Right lobe of liver (tissue), 6 donors: ENCODE measurements at regions not wholly inside any gene's neighbourhood (a gene's known extent, or its start where the extent isn't known, plus 50 kb on each side); places are given as distances from the start of the nearest gene placed in this dataset.

ENCODE experiments used
- ATAC-seq, 4 donors: fragments of 200-7000 bp; cut with Tn5 transposase; one replicate each; pipeline ENCODE4 v1.9.1; 2020; ENCODE audit warnings: mild to moderate bottlenecking in 4 of 4, moderate library complexity in 4 of 4
- DNase-seq, 3 donors: peaks; one replicate each; pipeline ENCODE4 v3.0.0-alpha.2; 2020
- H3K27ac ChIP-seq, 3 donors: fragments of 200-600 bp; one replicate each; pipeline ENCODE4 v1.8.0; 2022
- H3K27me3 ChIP-seq, 2 donors: fragments of 200-600 bp; one replicate each; pipeline ENCODE4 v1.8.0; 2022
- H3K36me3 ChIP-seq, 4 donors: fragments of 200-600 bp; sonication (generic) in 1 of 4; one replicate each; pipeline versions ENCODE4 v1.5.1 to v1.8.0; 2017 to 2022; ENCODE audit warnings: control low read depth in 1 of 4
- H3K4me1 ChIP-seq, 4 donors: fragments of 200-600 bp; sonication (generic) in 1 of 4; one replicate each; pipeline versions ENCODE4 v1.5.1 to v1.8.0; 2017 to 2022; ENCODE audit warnings: control low read depth in 1 of 4
- H3K4me3 ChIP-seq, 3 donors: fragments of 200-600 bp; one replicate each; pipeline ENCODE4 v1.8.0; 2022
- H3K9me3 ChIP-seq, 4 donors: fragments of 200-600 bp; sonication (generic) in 1 of 4; one replicate each; pipeline versions ENCODE4 v1.5.1 to v1.8.0; 2017 to 2022; ENCODE audit warnings: control low read depth in 1 of 4
- POLR2A ChIP-seq: fragments of 450-650 bp; IDR thresholded peaks from one replicate; pipeline ENCODE4 v1.6.1; 2017; ENCODE audit warnings: antibody characterized with exemption, mild to moderate bottlenecking
- WGBS: methylation state at CpG from one replicate; pipeline ENCODE4 v1.1.6; 2018; ENCODE audit warnings: low coverage, low lambda C conversion rate; ENCODE audit not compliant: insufficient coverage; ENCODE audit errors: missing lambda C conversion rate; 5-methylcytosine and 5-hydroxymethylcytosine counted together
- intact Hi-C, 2 donors: fragments of 100-400 bp; cut with DNase I; formaldehyde crosslinking; loops; one replicate each; pipeline versions ENCODE4 v1.11.2 to v1.14.1; 2022
- TF ChIP-seq, protein P1 (sequence below), 4 donors: fragments of 200-600 bp in 3 of 4; fragments of 450-650 bp in 1 of 4; IDR thresholded peaks; one replicate each; pipeline versions ENCODE4 v1.5.1 to v1.8.0; 2016 to 2022; ENCODE audit warnings: antibody characterized with exemption in 4 of 4, mild to moderate bottlenecking in 2 of 4
- donor health status: DM: no; HTN: yes; CAD: no.
- donor health status: DM: no; HTN: no; CAD: no.
- donor health status: DM: no; HTN: no; CAD: no.
- donor health status: DM: no; HTN: yes; CAD: no.
- donor health status: DM: no; HTN: yes; CAD: no.

DNA sequence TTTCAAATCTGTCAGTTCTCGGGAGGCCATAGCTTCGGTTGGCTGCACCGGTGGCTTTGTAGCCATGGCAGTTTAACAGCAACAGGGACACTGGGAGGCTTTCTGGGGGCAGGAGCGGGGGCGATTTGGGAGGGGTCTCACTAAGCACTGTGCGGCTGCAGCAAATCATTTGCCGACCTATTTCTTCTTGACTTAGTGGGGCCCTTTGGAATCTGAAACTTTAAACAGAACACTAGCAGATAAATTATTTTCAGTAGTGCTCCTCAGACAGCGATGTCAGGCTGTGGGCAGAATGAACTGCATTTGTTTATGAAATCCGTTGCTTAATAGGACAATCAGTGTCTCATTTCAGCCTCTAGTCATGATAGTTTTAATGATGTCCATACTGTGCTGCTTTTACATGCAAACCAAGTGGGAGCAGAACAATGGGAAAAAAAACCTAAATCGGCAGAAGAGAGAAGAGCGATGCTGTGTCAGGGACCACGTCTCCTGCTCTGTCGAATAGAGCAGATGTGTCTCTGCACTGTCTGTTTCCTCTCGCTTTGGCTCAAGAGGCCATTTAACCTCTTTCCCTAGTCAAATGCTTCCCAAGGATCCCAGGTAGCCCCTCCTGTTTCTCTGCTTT lies 211.9 kb downstream of the OLFM4 start:
- H3K4me1 ChIP-seq: no peaks in the 10 kb centered on the region
- DNase-seq: no peak
- H3K36me3 ChIP-seq: no peaks in the 10 kb centered on the region
- intact Hi-C loops: no loop called here
- H3K4me3 ChIP-seq: no peak overlapping the region
- ATAC-seq: no peak
- H3K27me3 ChIP-seq: no peaks in the 10 kb centered on the region
- 51% methylated on average over 14 of the region's 14 CpGs for WGBS
- TF ChIP-seq, protein P1, sequence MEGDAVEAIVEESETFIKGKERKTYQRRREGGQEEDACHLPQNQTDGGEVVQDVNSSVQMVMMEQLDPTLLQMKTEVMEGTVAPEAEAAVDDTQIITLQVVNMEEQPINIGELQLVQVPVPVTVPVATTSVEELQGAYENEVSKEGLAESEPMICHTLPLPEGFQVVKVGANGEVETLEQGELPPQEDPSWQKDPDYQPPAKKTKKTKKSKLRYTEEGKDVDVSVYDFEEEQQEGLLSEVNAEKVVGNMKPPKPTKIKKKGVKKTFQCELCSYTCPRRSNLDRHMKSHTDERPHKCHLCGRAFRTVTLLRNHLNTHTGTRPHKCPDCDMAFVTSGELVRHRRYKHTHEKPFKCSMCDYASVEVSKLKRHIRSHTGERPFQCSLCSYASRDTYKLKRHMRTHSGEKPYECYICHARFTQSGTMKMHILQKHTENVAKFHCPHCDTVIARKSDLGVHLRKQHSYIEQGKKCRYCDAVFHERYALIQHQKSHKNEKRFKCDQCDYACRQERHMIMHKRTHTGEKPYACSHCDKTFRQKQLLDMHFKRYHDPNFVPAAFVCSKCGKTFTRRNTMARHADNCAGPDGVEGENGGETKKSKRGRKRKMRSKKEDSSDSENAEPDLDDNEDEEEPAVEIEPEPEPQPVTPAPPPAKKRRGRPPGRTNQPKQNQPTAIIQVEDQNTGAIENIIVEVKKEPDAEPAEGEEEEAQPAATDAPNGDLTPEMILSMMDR (IDR thresholded peaks at IDR 0.05): no peak
- TF ChIP-seq POLR2A: no peak
- no peaks in the 10 kb centered on the region for H3K9me3 ChIP-seq
- H3K27ac ChIP-seq: no peak overlapping the region

GRCh38 chr13:53241891-53242348 lies 213.3 kb downstream of the OLFM4 start:
- 34% methylated on average over 5 of the region's 5 CpGs for WGBS
- intact Hi-C loops: no loop called here
- H3K36me3 ChIP-seq: no peaks in the 10 kb centered on the region
- ATAC-seq (no peak), DNase-seq (no peak)
- TF ChIP-seq, protein P1 (IDR thresholded peaks at IDR 0.05): no peak
- TF ChIP-seq POLR2A: no peak
- no peak overlapping the region for H3K4me3 ChIP-seq
- no peaks in the 10 kb centered on the region for H3K4me1 ChIP-seq
- no peaks in the 10 kb centered on the region for H3K27me3 ChIP-seq
- H3K9me3 ChIP-seq: no peaks in the 10 kb centered on the region
- H3K27ac ChIP-seq: no peak overlapping the region

DNA sequence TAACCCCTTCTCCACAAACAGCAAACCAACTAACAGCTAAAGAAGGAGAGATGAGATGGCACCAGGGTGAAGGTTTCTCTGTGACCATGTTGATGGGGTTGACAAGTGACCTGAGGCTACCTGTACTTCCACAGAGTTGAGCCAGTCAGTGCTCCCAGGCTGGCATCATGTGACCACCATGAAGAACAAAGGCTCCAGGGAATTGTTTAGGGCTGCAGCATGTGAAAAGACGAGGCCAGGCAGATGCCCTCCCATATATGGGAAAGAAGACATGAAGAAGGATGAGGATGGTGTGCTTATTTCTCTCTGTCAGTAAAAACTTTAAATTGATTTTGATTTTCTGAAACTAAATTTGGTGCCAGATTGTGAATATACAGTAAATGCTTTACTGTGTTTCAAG lies 220.6 kb downstream of the OLFM4 start:
- ATAC-seq (no peak), DNase-seq (no peak)
- H3K4me1 ChIP-seq: no peaks in the 10 kb centered on the region
- no peak overlapping the region for H3K27ac ChIP-seq
- no peaks in the 10 kb centered on the region for H3K27me3 ChIP-seq
- no peak overlapping the region for H3K4me3 ChIP-seq
- no peaks in the 10 kb centered on the region for H3K9me3 ChIP-seq
- WGBS: 8% methylated on average over 1 of the region's 1 CpG
- no peak for TF ChIP-seq POLR2A
- TF ChIP-seq, protein P1 (IDR thresholded peaks at IDR 0.05): no peak
- no peaks in the 10 kb centered on the region for H3K36me3 ChIP-seq
- intact Hi-C loops: no loop called here

DNA sequence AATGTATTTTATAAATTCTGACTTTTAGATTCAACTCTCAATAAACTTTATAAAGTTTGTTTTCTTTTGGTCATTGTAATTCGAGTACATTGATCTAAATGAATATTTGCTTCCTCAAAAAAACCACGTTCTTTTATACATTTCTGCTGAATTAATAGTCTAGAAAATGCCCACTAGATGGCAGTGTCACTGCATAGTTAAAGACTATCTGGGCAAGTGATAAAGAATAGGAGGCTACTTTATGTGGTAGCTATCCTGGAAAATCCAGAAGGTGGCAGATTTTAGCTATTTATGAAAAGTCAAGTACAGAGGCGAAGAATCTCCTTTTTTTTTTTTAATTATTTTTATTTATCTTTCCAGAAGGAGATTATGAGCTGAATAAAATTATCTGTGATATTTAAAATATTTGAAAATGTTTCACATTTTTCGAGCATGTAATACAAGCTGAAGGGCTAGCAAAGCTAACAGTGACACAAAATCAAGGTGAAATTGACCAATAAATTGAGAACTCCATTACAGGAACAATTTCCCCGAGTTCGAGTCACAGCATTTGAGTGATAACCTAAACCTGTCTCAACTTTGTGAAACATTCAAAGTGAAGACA lies 221.8 kb downstream of the OLFM4 start:
- H3K36me3 ChIP-seq: no peaks in the 10 kb centered on the region
- H3K27ac ChIP-seq: no peak overlapping the region
- intact Hi-C loops: no loop called here
- DNase-seq: no peak
- no peak overlapping the region for H3K4me3 ChIP-seq
- no peaks in the 10 kb centered on the region for H3K4me1 ChIP-seq
- peak; percentile 94 to 98 (median 97) for ATAC-seq
- H3K9me3 ChIP-seq: no peaks in the 10 kb centered on the region
- H3K27me3 ChIP-seq: no peaks in the 10 kb centered on the region
- no peak for TF ChIP-seq POLR2A
- TF ChIP-seq, protein P1 (IDR thresholded peaks at IDR 0.05): peak; percentile 71 to 93 (median 90)
- WGBS: 10% methylated on average over 6 of the region's 6 CpGs
